ENCODE measurements at regions not wholly inside any gene's neighbourhood (a gene's known extent, or its start where the extent isn't known, plus 50 kb on each side); places are given as distances from the start of the nearest gene placed in this dataset.

DNA sequence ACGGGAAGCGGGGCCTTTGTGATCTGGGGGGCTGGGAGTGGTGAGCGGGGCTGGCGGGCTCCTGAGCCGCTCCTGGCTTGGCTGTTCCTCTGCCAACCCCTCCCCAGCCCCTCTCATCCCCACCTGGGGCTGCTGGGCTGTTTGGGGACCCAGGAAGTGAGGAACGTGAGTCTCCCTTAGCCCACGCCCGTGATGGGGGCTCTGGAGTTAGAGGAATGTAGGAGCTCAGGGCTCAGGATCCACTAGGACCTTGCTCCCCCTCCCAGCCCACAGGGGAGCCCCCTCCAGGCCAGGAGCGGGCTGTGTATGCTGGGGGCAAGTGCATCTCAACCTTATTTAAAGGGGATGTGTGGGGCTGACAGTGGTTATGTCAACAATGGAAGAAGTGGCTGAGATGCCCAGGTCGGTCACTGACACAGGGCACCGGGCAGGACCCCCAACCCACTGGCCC lies 134.1 kb downstream of the URI1 start:
- no peak overlapping the region for H3K4me3 Mint-ChIP-seq
- H3K4me1 Mint-ChIP-seq: peaks cover 2% of the 10 kb centered on the region
- peaks cover 4% of the 10 kb centered on the region for H3K36me3 Mint-ChIP-seq
- DNase-seq (ENCODE audit: low spot score in 2 of 2, unreplicated experiment in 2 of 2): no peak
- H3K27me3 Mint-ChIP-seq (ENCODE audit: low read depth): peaks cover 10% of the 10 kb centered on the region
- TF ChIP-seq, protein P1, sequence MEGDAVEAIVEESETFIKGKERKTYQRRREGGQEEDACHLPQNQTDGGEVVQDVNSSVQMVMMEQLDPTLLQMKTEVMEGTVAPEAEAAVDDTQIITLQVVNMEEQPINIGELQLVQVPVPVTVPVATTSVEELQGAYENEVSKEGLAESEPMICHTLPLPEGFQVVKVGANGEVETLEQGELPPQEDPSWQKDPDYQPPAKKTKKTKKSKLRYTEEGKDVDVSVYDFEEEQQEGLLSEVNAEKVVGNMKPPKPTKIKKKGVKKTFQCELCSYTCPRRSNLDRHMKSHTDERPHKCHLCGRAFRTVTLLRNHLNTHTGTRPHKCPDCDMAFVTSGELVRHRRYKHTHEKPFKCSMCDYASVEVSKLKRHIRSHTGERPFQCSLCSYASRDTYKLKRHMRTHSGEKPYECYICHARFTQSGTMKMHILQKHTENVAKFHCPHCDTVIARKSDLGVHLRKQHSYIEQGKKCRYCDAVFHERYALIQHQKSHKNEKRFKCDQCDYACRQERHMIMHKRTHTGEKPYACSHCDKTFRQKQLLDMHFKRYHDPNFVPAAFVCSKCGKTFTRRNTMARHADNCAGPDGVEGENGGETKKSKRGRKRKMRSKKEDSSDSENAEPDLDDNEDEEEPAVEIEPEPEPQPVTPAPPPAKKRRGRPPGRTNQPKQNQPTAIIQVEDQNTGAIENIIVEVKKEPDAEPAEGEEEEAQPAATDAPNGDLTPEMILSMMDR (IDR thresholded peaks at IDR 0.05; ENCODE audit: unreplicated experiment): no peak
- H3K9me3 Mint-ChIP-seq: peaks cover 13% of the 10 kb centered on the region
- no peak overlapping the region for H3K27ac Mint-ChIP-seq

DNA sequence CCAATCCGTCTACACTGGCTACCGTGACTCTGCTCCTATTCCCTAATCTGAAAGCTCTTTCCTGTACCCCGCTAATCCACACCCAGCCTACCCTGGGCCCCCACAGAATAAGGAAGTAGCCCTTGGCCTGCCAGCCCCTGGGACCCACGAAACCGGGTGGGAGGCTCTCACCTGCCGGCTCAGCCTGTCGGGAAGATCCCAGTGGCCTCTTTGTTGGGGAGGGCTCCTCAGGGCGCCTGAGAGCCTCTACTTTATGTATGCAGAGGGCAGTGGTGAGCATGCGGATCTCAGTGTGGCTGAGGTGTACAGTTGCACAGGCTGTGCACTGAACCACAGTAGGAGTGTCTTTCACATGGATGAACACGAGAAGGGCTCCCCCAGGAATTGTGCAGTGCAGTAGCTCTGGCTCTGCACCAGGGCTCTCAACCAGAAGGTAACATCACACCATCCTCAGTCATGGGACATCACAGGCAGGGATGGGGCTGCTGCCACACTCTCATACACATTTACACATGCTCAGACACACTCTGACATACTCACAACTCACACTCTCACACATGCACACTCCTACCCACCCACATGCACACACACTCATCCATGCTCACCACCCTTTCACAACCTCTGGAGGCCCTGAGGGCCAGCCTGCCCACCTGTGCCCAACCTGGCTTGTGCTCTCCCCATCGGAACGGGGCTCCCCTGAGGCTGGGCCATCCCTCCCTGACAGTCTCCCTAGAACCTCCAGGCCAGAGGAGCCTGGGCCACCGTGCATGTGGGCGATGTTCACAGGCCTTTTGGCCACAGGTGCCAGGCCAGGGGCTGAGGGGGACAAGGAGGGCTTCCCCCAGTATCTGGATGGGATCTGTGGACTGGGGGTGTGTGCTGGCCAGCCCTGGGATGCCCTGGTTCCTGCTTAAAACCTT lies 135.0 kb downstream of the URI1 start:
- peaks cover 2% of the 10 kb centered on the region for H3K4me1 Mint-ChIP-seq
- TF ChIP-seq, protein P1 (IDR thresholded peaks at IDR 0.05; ENCODE audit: unreplicated experiment): no peak
- peaks cover 4% of the 10 kb centered on the region for H3K36me3 Mint-ChIP-seq
- H3K27me3 Mint-ChIP-seq (ENCODE audit: low read depth): peaks cover 10% of the 10 kb centered on the region
- peaks cover 13% of the 10 kb centered on the region for H3K9me3 Mint-ChIP-seq
- no peak overlapping the region for H3K27ac Mint-ChIP-seq
- H3K4me3 Mint-ChIP-seq: no peak overlapping the region
- DNase-seq (ENCODE audit: low spot score in 2 of 2, unreplicated experiment in 2 of 2): no peak

DNA sequence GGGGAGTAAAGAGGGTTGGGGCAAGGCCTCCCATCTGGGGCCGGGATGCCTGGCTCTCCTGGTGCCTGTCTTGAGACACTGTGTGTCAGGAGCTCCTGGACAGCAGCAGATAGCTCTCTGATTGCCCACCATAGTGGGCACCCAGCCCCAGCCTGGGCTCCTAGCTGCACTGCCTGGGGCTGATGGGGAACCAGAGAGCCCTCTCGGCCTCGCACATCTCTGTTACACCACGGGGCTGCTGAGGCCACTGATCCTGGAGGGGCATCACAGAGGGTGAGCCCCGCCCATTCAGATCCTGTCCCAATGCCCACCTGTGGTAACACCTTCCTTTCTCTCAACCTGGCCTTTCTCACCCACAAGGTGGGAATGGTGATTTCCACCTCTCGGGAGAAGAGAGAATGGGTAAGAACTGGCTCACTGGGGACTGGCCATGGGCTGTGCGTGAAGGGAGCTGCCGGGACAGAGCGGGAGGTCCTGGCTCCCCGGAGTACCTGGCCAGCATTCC lies 135.9 kb downstream of the URI1 start:
- Mint-ChIP-seq H3K27ac (no peak overlapping the region), H3K27me3 (ENCODE audit: low read depth) (peaks cover 10% of the 10 kb centered on the region), H3K36me3 (peaks cover 4% of the 10 kb centered on the region), H3K4me1 (no peaks in the 10 kb centered on the region), H3K9me3 (peaks cover 13% of the 10 kb centered on the region), H3K4me3 (no peak overlapping the region)
- no peak for DNase-seq (ENCODE audit: low spot score in 2 of 2, unreplicated experiment in 2 of 2)
- TF ChIP-seq, protein P1 (IDR thresholded peaks at IDR 0.05; ENCODE audit: unreplicated experiment): no peak

DNA sequence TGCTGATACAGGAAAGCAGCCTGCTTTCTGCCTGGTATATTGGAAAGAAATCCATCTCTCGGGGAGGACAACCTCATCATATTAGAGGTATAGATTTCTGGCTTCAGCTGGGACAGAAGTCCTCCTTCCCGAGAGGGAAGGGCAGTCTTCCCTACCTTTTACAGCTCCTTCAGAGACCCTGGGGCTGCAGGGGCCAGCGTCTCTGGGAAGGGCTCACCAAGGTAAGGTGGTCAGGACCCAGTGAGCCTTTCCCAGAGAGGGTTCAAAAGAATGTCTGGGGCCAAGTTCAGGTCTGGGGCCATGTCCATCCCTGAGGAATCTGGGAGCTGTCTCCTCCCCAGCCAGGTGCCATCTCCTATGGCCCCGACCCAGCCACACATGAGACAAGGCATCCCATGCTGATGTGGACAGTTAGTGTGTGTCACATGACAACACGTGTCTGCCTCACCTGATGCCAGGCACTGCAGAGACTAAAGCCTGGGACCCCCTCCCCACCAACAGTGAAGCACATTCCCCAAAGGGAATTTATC lies 136.4 kb downstream of the URI1 start:
- Mint-ChIP-seq H3K27ac (no peak overlapping the region), H3K4me1 (peaks cover 3% of the 10 kb centered on the region), H3K36me3 (peaks cover 4% of the 10 kb centered on the region), H3K9me3 (peaks cover 13% of the 10 kb centered on the region), H3K27me3 (ENCODE audit: low read depth) (peaks cover 10% of the 10 kb centered on the region), H3K4me3 (no peak overlapping the region)
- TF ChIP-seq, protein P1 (IDR thresholded peaks at IDR 0.05; ENCODE audit: unreplicated experiment): no peak
- no peak for DNase-seq (ENCODE audit: low spot score in 2 of 2, unreplicated experiment in 2 of 2)

DNA sequence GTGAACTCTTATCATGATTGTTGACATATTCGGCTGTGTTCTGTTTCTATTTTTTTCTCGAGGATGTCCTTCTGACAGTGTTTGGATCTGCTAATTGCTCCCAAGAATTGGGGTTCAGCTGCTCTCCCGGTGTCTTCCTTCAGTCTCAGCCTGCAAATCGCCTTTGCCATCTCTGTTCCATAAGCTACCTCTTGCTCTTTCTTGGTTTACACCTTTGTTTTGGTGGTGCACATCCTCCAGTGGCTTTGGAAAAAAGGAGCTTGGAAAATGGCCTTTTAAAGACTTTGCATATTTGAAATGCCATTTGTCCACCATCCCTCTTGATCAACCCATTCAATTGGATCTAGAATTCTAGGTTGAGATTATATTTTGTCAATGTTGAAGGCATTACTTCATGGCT lies 137.2 kb downstream of the URI1 start:
- TF ChIP-seq, protein P1 (IDR thresholded peaks at IDR 0.05; ENCODE audit: unreplicated experiment): no peak
- H3K27me3 Mint-ChIP-seq (ENCODE audit: low read depth): peaks cover 10% of the 10 kb centered on the region

More for the DNA sequence above, 137.2 kb downstream of the URI1 start:
- H3K4me3 Mint-ChIP-seq: no peak overlapping the region
- peaks cover 10% of the 10 kb centered on the region for H3K4me1 Mint-ChIP-seq
- DNase-seq (ENCODE audit: low spot score in 2 of 2, unreplicated experiment in 2 of 2): no peak
- no peak overlapping the region for H3K27ac Mint-ChIP-seq
- peaks cover 4% of the 10 kb centered on the region for H3K36me3 Mint-ChIP-seq
- H3K9me3 Mint-ChIP-seq: peaks cover 13% of the 10 kb centered on the region

Data from mesothelial cell of epicardium (in vitro differentiated cells).